Activated naive CD4-positive, alpha-beta T cell treated with anti-CD3 and anti-CD28 coated beads, Interleukin-2, amount 50 U/mL, for 72 hours (primary cell): ENCODE measurements at regions not wholly inside any gene's neighbourhood (a gene's known extent, or its start where the extent isn't known, plus 50 kb on each side); places are given as distances from the start of the nearest gene placed in this dataset.
"Not testable (repeated sequence)": the region's sequence is repeated elsewhere in the genome, so short reads cannot be mapped to it uniquely, and the experiment has no call there.

Source experiments
- ATAC-seq, 2 donors: fragments of 150-1000 bp; cut with Tn5 transposase; 2 replicates each; pipeline ENCODE4 v1.10.0; 2021; ENCODE audit warnings: mild to moderate bottlenecking in 2 of 2, moderate library complexity in 2 of 2
- DNase-seq, 2 donors: peaks; one replicate each; pipeline ENCODE4 v3.0.0; 2021 to 2022; ENCODE audit warnings: low spot score in 2 of 2
- H3K27ac Mint-ChIP-seq, 2 donors: one replicate each; pipeline ENCODE4 v1.8.0; 2022; ENCODE audit warnings: mild to moderate bottlenecking in 2 of 2, mixed read lengths in 2 of 2
- H3K36me3 Mint-ChIP-seq, 2 donors: one replicate each; pipeline ENCODE4 v1.8.0; 2022; ENCODE audit warnings: mixed read lengths in 2 of 2
- H3K9me3 Mint-ChIP-seq, 2 donors: one replicate each; pipeline ENCODE4 v1.8.0; 2022; ENCODE audit warnings: mixed read lengths in 2 of 2

- no peak for DNase-seq
- no peak for ATAC-seq
- H3K36me3 Mint-ChIP-seq, result no peaks in the 10 kb centered on the region
- no peak overlapping the region for H3K27ac Mint-ChIP-seq
- H3K9me3 Mint-ChIP-seq, result peaks cover 4 to 9% of the 10 kb centered on the region in 2 donors
Measured at GRCh38 chr15:53059273-53060043, 269.3 kb upstream of the ONECUT1 start.

GRCh38 chr15:53046153-53046790, 256.1 kb upstream of the ONECUT1 start:
- DNase-seq, result no peak

GRCh38 chr15:53038655-53038941, 248.5 kb upstream of the ONECUT1 start:
- Mint-ChIP-seq H3K36me3 (no peaks in the 10 kb centered on the region), H3K27ac (no peak overlapping the region), H3K9me3 (peaks cover 0 to 1% of the 10 kb centered on the region in 2 donors)
- ATAC-seq, result no peak
- DNase-seq, result no peak

More at GRCh38 chr15:53046153-53046790, 256.1 kb upstream of the ONECUT1 start:
- peaks cover 10 to 16% of the 10 kb centered on the region in 2 donors for H3K9me3 Mint-ChIP-seq
- no peak overlapping the region for H3K27ac Mint-ChIP-seq
- ATAC-seq, result no peak
- H3K36me3 Mint-ChIP-seq, result peaks cover 6 to 7% of the 10 kb centered on the region in 2 donors

GRCh38 chr15:53037904-53038654, 247.9 kb upstream of the ONECUT1 start:
- no peaks in the 10 kb centered on the region for H3K36me3 Mint-ChIP-seq
- ATAC-seq (no peak), DNase-seq (no peak)
- no peak overlapping the region for H3K27ac Mint-ChIP-seq
- no peaks in the 10 kb centered on the region for H3K9me3 Mint-ChIP-seq

GRCh38 chr15:53036641-53037040, 246.5 kb upstream of the ONECUT1 start:
- H3K36me3 Mint-ChIP-seq, result no peaks in the 10 kb centered on the region
- ATAC-seq (no peak), DNase-seq (no peak)
- no peaks in the 10 kb centered on the region for H3K9me3 Mint-ChIP-seq
- no peak overlapping the region for H3K27ac Mint-ChIP-seq

- H3K9me3 Mint-ChIP-seq, result no peaks in the 10 kb centered on the region
- no peak overlapping the region for H3K27ac Mint-ChIP-seq
- ATAC-seq (no peak), DNase-seq (no peak)
- no peaks in the 10 kb centered on the region for H3K36me3 Mint-ChIP-seq
Measured at GRCh38 chr15:53034767-53035245, 244.7 kb upstream of the ONECUT1 start.

GRCh38 chr15:53033709-53034108, 243.6 kb upstream of the ONECUT1 start:
- no peak for DNase-seq
- no peaks in the 10 kb centered on the region for H3K9me3 Mint-ChIP-seq
- no peak overlapping the region for H3K27ac Mint-ChIP-seq
- no peak for ATAC-seq
- H3K36me3 Mint-ChIP-seq, result no peaks in the 10 kb centered on the region

GRCh38 chr15:53031469-53031868, 241.3 kb upstream of the ONECUT1 start:
- no peak for ATAC-seq
- Mint-ChIP-seq H3K27ac (no peak overlapping the region), H3K9me3 (peaks cover 0 to 3% of the 10 kb centered on the region in 2 donors), H3K36me3 (no peaks in the 10 kb centered on the region)
- DNase-seq, result no peak

- Mint-ChIP-seq H3K27ac (no peak overlapping the region), H3K36me3 (no peaks in the 10 kb centered on the region), H3K9me3 (peaks cover 9 to 12% of the 10 kb centered on the region in 2 donors)
- ATAC-seq, result no peak
- DNase-seq, result no peak
Measured at GRCh38 chr15:53022788-53023187, 232.7 kb upstream of the ONECUT1 start.

- no peak overlapping the region for H3K27ac Mint-ChIP-seq
- H3K36me3 Mint-ChIP-seq, result no peaks in the 10 kb centered on the region
- H3K9me3 Mint-ChIP-seq, result peaks cover 5 to 21% of the 10 kb centered on the region in 2 donors
- no peak for DNase-seq
- no peak for ATAC-seq
Measured at GRCh38 chr15:53013329-53013728, 223.2 kb upstream of the ONECUT1 start.

- H3K9me3 Mint-ChIP-seq, result peaks cover 5 to 18% of the 10 kb centered on the region in 2 donors
- ATAC-seq, DNase-seq, H3K36me3 Mint-ChIP-seq, H3K27ac Mint-ChIP-seq: not testable (repeated sequence)
Measured at GRCh38 chr15:53011779-53012178, 221.6 kb upstream of the ONECUT1 start.

GRCh38 chr15:53009093-53009492, 219.0 kb upstream of the ONECUT1 start:
- no peak overlapping the region for H3K27ac Mint-ChIP-seq
- H3K9me3 Mint-ChIP-seq, result peaks cover 5 to 11% of the 10 kb centered on the region in 2 donors
- H3K36me3 Mint-ChIP-seq, result no peaks in the 10 kb centered on the region
- no peak for ATAC-seq
- DNase-seq, result no peak

- no peaks in the 10 kb centered on the region for H3K36me3 Mint-ChIP-seq
- H3K9me3 Mint-ChIP-seq, result peaks cover 0 to 5% of the 10 kb centered on the region in 2 donors
- no peak overlapping the region for H3K27ac Mint-ChIP-seq
- no peak for DNase-seq
- no peak for ATAC-seq
Measured at GRCh38 chr15:53000409-53000808, 210.3 kb upstream of the ONECUT1 start.

GRCh38 chr15:52997123-52997522, 207.0 kb upstream of the ONECUT1 start:
- Mint-ChIP-seq H3K9me3 (peaks cover 19 to 29% of the 10 kb centered on the region in 2 donors), H3K27ac (no peak overlapping the region), H3K36me3 (peaks cover 0 to 22% of the 10 kb centered on the region in 2 donors)
- ATAC-seq, result no peak
- no peak for DNase-seq

- ATAC-seq (no peak), DNase-seq (no peak)
- H3K9me3 Mint-ChIP-seq, result peaks cover 21 to 32% of the 10 kb centered on the region in 2 donors
- no peak overlapping the region for H3K27ac Mint-ChIP-seq
- H3K36me3 Mint-ChIP-seq, result peaks cover 0 to 22% of the 10 kb centered on the region in 2 donors
Measured at GRCh38 chr15:52994290-52994689, 204.2 kb upstream of the ONECUT1 start.

- H3K27ac Mint-ChIP-seq, result no peak overlapping the region
- H3K9me3 Mint-ChIP-seq, result no peaks in the 10 kb centered on the region
- H3K36me3 Mint-ChIP-seq, result no peaks in the 10 kb centered on the region
- DNase-seq (no peak), ATAC-seq (no peak)
Measured at GRCh38 chr15:52984507-52984906, 194.4 kb upstream of the ONECUT1 start.

GRCh38 chr15:52980446-52980845, 190.3 kb upstream of the ONECUT1 start:
- H3K36me3 Mint-ChIP-seq, result no peaks in the 10 kb centered on the region

More at GRCh38 chr15:52980446-52980845, 190.3 kb upstream of the ONECUT1 start:
- Mint-ChIP-seq H3K9me3 (no peaks in the 10 kb centered on the region), H3K27ac (no peak overlapping the region)
- ATAC-seq (no peak), DNase-seq (no peak)
